SH-SY5Y (cell line): ENCODE measurements at regions not wholly inside any gene's neighbourhood (a gene's known extent, or its start where the extent isn't known, plus 50 kb on each side); places are given as distances from the start of the nearest gene placed in this dataset.

Source experiments
- GATA2 ChIP-seq: IDR thresholded peaks from 2 replicates; pipeline ENCODE4 v1.6.1; 2011; ENCODE audit warnings: mild to moderate bottlenecking, low read depth, low read length
- GATA3 ChIP-seq: IDR thresholded peaks from 2 replicates; pipeline ENCODE4 v1.6.1; 2011; ENCODE audit warnings: low read depth, mild to moderate bottlenecking, low read length, moderate library complexity

DNA sequence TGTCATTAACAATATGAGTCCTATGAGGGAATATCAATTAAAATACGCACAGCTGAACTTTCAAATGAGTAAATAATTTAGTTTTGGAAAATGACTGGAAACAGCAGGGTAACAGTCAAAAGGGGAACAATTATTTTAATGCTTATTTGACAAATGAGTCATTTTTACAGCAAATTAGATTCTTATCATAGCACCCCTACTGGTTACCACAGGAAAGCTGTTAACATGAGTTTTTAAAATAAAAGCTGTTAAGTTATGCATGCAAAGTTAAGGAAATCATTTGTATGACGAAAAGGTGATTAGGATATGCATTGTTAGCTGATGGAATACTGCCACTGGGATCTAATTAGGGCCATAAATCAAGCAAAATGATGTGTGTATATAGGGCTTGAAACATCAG lies 435.1 kb upstream of the MEIS1 start:
- TF ChIP-seq GATA3: no peak
- no peak for TF ChIP-seq GATA2
